ENCODE measurements at regions not wholly inside any gene's neighbourhood (a gene's known extent, or its start where the extent isn't known, plus 50 kb on each side); places are given as distances from the start of the nearest gene placed in this dataset.

DNA sequence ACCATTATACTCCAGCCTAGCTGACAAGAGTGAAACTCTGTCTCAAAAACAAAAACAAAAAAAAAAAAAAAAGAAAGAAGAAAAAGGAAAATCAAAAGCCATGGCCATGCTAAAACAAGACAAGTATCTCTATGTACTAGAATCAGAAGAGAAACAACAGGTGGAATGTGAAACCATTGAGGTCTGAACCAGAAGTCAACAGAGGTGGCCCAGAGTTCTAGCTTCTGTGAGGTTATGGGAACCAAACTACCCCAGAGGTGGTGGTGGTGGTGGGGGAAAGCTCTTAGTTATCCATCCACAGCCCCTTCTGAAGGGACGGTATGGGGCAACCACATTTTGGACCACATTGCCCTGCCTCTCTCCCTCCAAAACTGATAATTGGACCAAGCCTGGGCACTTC is 59.5 kb upstream of the ZNF366 start:
- DNase-seq (ENCODE audit: low read depth) = no peak
- H3K4me3 ChIP-seq (ENCODE audit: low read length) = no peak overlapping the region
- TF ChIP-seq CTCF (conservative IDR thresholded peaks at IDR 0.05; ENCODE audit: low read depth, low read length) = no peak

- TF ChIP-seq CTCF (conservative IDR thresholded peaks at IDR 0.05; ENCODE audit: low read depth, low read length) = no peak
Measured at GRCh38 chr5:72565513-72566289, 58.5 kb upstream of the ZNF366 start.

GRCh38 chr5:72562717-72563116 is 55.5 kb upstream of the ZNF366 start:
- no peak for TF ChIP-seq CTCF (conservative IDR thresholded peaks at IDR 0.05; ENCODE audit: low read depth, low read length)
- no peak for DNase-seq (ENCODE audit: low read depth)
- H3K4me3 ChIP-seq (ENCODE audit: low read length) = no peak overlapping the region

More at GRCh38 chr5:72565513-72566289, 58.5 kb upstream of the ZNF366 start:
- H3K4me3 ChIP-seq (ENCODE audit: low read length) = no peak overlapping the region
- no peak for DNase-seq (ENCODE audit: low read depth)

DNA sequence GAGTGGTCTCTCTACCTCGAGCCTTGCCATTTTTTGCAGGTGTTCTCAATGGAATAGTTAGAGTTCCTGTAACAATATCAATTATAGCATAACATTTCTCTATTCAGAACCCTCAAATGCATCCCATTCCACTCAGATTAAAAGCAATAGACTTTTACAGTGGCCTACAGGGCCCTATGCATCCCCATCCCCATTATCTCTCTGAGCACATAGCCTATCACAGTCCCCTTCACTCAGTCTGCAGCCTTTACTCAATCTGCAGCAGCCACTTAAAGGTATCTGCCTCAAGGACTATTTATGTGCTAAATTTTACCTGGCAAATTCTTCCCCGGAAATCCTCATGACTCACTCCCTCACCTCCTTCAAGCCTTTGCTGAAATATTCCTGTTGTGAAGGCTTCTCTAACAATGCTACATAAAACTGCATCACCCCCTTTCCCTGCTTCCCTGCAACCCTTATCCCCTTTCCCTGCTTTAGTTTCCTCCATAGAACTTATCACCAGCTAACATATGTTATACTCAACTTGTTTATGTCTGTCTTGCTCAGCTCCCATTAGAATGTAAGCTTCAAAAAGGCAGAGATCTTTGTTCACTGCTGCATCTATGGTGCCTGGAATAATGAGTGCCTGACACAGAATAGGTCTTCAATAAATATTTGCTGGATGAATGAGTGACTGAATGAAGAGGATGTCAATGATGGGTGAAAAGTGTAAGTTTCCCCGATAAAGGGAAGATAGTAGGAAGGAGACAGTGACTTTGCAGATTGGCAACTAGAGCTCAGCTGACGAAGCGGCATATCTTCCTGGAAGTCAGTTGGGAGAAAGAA is 54.1 kb upstream of the ZNF366 start:
- H3K4me3 ChIP-seq (ENCODE audit: low read length) = no peak overlapping the region
- TF ChIP-seq CTCF (conservative IDR thresholded peaks at IDR 0.05; ENCODE audit: low read depth, low read length) = no peak
- DNase-seq (ENCODE audit: low read depth) = no peak

GRCh38 chr5:72559866-72560766 is 52.9 kb upstream of the ZNF366 start:
- no peak for TF ChIP-seq CTCF (conservative IDR thresholded peaks at IDR 0.05; ENCODE audit: low read depth, low read length)
- H3K4me3 ChIP-seq (ENCODE audit: low read length) = no peak overlapping the region
- no peak for DNase-seq (ENCODE audit: low read depth)

DNA sequence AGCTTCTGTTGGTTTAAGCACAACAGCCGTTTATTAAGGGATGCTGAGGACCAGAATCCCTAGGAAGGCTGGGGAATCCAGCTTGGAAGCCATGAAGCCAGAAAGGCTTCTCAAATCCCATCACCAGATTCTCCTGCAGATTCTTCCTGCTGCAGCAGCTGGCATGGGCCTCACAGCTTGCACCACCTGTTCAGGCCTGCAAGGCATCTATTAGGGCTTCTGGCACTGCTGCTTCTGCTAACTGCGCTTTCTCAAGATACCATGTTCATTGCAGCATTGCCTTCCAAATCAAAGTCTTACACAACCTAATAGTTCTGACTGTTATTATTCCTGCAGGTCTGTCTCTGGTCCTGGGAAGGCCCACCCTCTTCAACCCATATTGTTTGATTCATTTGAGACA is 51.2 kb upstream of the ZNF366 start:
- no peak overlapping the region for H3K4me3 ChIP-seq (ENCODE audit: low read length)
- no peak for TF ChIP-seq CTCF (conservative IDR thresholded peaks at IDR 0.05; ENCODE audit: low read depth, low read length)

More for the DNA sequence above, 51.2 kb upstream of the ZNF366 start:
- DNase-seq (ENCODE audit: low read depth) = no peak
